C4-2B (cell line): ENCODE measurements at regions not wholly inside any gene's neighbourhood (a gene's known extent, or its start where the extent isn't known, plus 50 kb on each side); places are given as distances from the start of the nearest gene placed in this dataset.

Experiments used
- CTCF ChIP-seq: fragments of 450-650 bp; conservative IDR thresholded peaks from 2 replicates; pipeline ENCODE4 v1.5.1; 2017; ENCODE audit warnings: mild to moderate bottlenecking
- ZFX ChIP-seq: fragments of 450-650 bp; IDR thresholded peaks from 2 replicates; pipeline ENCODE4 v1.6.1; 2017

GRCh38 chr9:7591501-7591900, 208.1 kb downstream of the DMAC1 start:
- no peak for TF ChIP-seq CTCF
- no peak for TF ChIP-seq ZFX
